Testis (tissue), 2 donors: ENCODE measurements at regions not wholly inside any gene's neighbourhood (a gene's known extent, or its start where the extent isn't known, plus 50 kb on each side); places are given as distances from the start of the nearest gene placed in this dataset.

ENCODE experiments used
- CTCF ChIP-seq, 3 experiments: fragments of 450-650 bp in 2 of 3; fragments of 200-600 bp in 1 of 3; sonication (generic) in 1 of 3; IDR thresholded peaks; one replicate each; pipeline ENCODE4 v1.5.1; 2016 to 2019; ENCODE audit warnings: antibody characterized with exemption in 3 of 3, mild to moderate bottlenecking in 2 of 3, moderate library complexity in 1 of 3
- POLR2A ChIP-seq: fragments of 450-650 bp; IDR thresholded peaks from one replicate; pipeline ENCODE4 v1.6.1; 2017; ENCODE audit warnings: antibody characterized with exemption, mild to moderate bottlenecking, moderate library complexity

- TF ChIP-seq POLR2A: no peak
- no peak for TF ChIP-seq CTCF (IDR thresholded peaks at IDR 0.05)
These were observed 246.8 kb upstream of the TET2 start for GRCh38 chr4:104899863-104900262.
